Parathyroid adenoma (tissue), 2 donors: ENCODE measurements at regions not wholly inside any gene's neighbourhood (a gene's known extent, or its start where the extent isn't known, plus 50 kb on each side); places are given as distances from the start of the nearest gene placed in this dataset.

ENCODE experiments used
- H2AFZ ChIP-seq: fragments of 300-600 bp; sonication (generic); one replicate; pipeline ENCODE4 v1.7.0; 2017; ENCODE audit warnings: antibody characterized with exemption, mild to moderate bottlenecking
- H3K27ac ChIP-seq: fragments of 300-600 bp; sonication (generic); one replicate; pipeline ENCODE4 v1.7.0; 2017
- H3K27me3 ChIP-seq: fragments of 300-600 bp; sonication (generic); one replicate; pipeline ENCODE4 v1.7.0; 2017; ENCODE audit warnings: low read length; ENCODE audit not compliant: control insufficient read depth, insufficient read depth
- H3K36me3 ChIP-seq: fragments of 300-600 bp; sonication (generic); one replicate; pipeline ENCODE4 v1.7.0; 2017; ENCODE audit warnings: low read length; ENCODE audit not compliant: control insufficient read depth, insufficient read depth
- H3K4me1 ChIP-seq: fragments of 300-600 bp; sonication (generic); one replicate; pipeline ENCODE4 v1.7.0; 2017; ENCODE audit warnings: control low read depth
- H3K4me2 ChIP-seq: fragments of 300-600 bp; sonication (generic); one replicate; pipeline ENCODE4 v1.7.0; 2017; ENCODE audit warnings: low read length
- H3K4me3 ChIP-seq: fragments of 300-600 bp; sonication (generic); one replicate; pipeline ENCODE4 v1.7.0; 2017; ENCODE audit warnings: low read depth, low read length
- H3K79me2 ChIP-seq: fragments of 300-600 bp; sonication (generic); one replicate; pipeline ENCODE4 v1.7.0; 2017; ENCODE audit warnings: control low read depth
- H3K9ac ChIP-seq: fragments of 300-600 bp; sonication (generic); one replicate; pipeline ENCODE4 v1.7.0; 2017; ENCODE audit warnings: mild to moderate bottlenecking
- H3K9me3 ChIP-seq: fragments of 300-600 bp; sonication (generic); one replicate; pipeline ENCODE4 v1.7.0; 2017; ENCODE audit warnings: low read length; ENCODE audit not compliant: control insufficient read depth
- CTCF ChIP-seq: fragments of 300-600 bp; sonication (generic); IDR thresholded peaks from one replicate; pipeline ENCODE4 v1.7.0; 2017; ENCODE audit warnings: antibody characterized with exemption, mild to moderate bottlenecking
- donor health status: primary hyperparathyroidism.

- no peaks in the 10 kb centered on the region for H3K36me3 ChIP-seq
- H3K27ac ChIP-seq = no peak overlapping the region
- no peaks in the 10 kb centered on the region for H3K4me1 ChIP-seq
- H3K9me3 ChIP-seq = no peaks in the 10 kb centered on the region
- no peak overlapping the region for H3K4me2 ChIP-seq
- no peaks in the 10 kb centered on the region for H3K27me3 ChIP-seq
- no peak overlapping the region for H3K9ac ChIP-seq
- no peaks in the 10 kb centered on the region for H3K79me2 ChIP-seq
- TF ChIP-seq CTCF = no peak
- no peak overlapping the region for H2AFZ ChIP-seq
- H3K4me3 ChIP-seq = no peak overlapping the region
Measured at GRCh38 chr16:58855291-58855863, 121.3 kb upstream of the GOT2 start.

GRCh38 chr16:58853854-58854791 lies 120.0 kb upstream of the GOT2 start:
- no peaks in the 10 kb centered on the region for H3K9me3 ChIP-seq
- H2AFZ ChIP-seq = no peak overlapping the region
- no peaks in the 10 kb centered on the region for H3K36me3 ChIP-seq
- no peaks in the 10 kb centered on the region for H3K27me3 ChIP-seq
- no peak overlapping the region for H3K9ac ChIP-seq
- H3K4me3 ChIP-seq = no peak overlapping the region
- no peak overlapping the region for H3K4me2 ChIP-seq
- H3K27ac ChIP-seq = no peak overlapping the region
- TF ChIP-seq CTCF = no peak
- H3K79me2 ChIP-seq = no peaks in the 10 kb centered on the region
- H3K4me1 ChIP-seq = no peaks in the 10 kb centered on the region

GRCh38 chr16:58850678-58851020 lies 116.5 kb upstream of the GOT2 start:
- Histone ChIP-seq H3K36me3 (no peaks in the 10 kb centered on the region), H3K27me3 (no peaks in the 10 kb centered on the region), H3K4me2 (no peak overlapping the region), H3K27ac (no peak overlapping the region), H3K4me1 (no peaks in the 10 kb centered on the region), H3K9ac (no peak overlapping the region), H3K4me3 (no peak overlapping the region), H3K79me2 (no peaks in the 10 kb centered on the region), H3K9me3 (no peaks in the 10 kb centered on the region), H2AFZ (no peak overlapping the region)
- no peak for TF ChIP-seq CTCF

- Histone ChIP-seq H3K4me2 (no peak overlapping the region), H3K27me3 (no peaks in the 10 kb centered on the region), H3K36me3 (no peaks in the 10 kb centered on the region), H3K79me2 (no peaks in the 10 kb centered on the region), H3K4me3 (no peak overlapping the region), H3K4me1 (no peaks in the 10 kb centered on the region), H3K27ac (no peak overlapping the region), H2AFZ (no peak overlapping the region), H3K9me3 (no peaks in the 10 kb centered on the region), H3K9ac (no peak overlapping the region)
- TF ChIP-seq CTCF = no peak
Measured at GRCh38 chr16:58850019-58850677, 116.0 kb upstream of the GOT2 start.
